SK-N-MC (cell line): ENCODE measurements at regions not wholly inside any gene's neighbourhood (a gene's known extent, or its start where the extent isn't known, plus 50 kb on each side); places are given as distances from the start of the nearest gene placed in this dataset.

ENCODE experiments used
- EZH2 ChIP-seq: fragments of 200-600 bp; sonication (generic); IDR thresholded peaks from one replicate; pipeline ENCODE4 v1.6.1; 2017; ENCODE audit warnings: antibody characterized with exemption
- FOXP2 ChIP-seq: optimal IDR thresholded peaks from 2 replicates; pipeline ENCODE3; 2011; ENCODE audit warnings: mild to moderate bottlenecking, moderate library complexity; ENCODE audit not compliant: insufficient read depth; ENCODE audit errors: extremely low read length, control extremely low read depth
- POLR2AphosphoS5 ChIP-seq: IDR thresholded peaks from 2 replicates; pipeline ENCODE4 v1.6.1; 2012; ENCODE audit warnings: mild to moderate bottlenecking, low read depth, low read length, borderline replicate concordance

- TF ChIP-seq EZH2 (no peak), POLR2AphosphoS5 (no peak), FOXP2 (no peak)
Observed at GRCh38 chr3:70861234-70861633, 548.8 kb upstream of the MDFIC2 start.
